Mesendoderm (in vitro differentiated cells): ENCODE measurements at regions not wholly inside any gene's neighbourhood (a gene's known extent, or its start where the extent isn't known, plus 50 kb on each side); places are given as distances from the start of the nearest gene placed in this dataset.

Source experiments
- DNase-seq: peaks from one replicate; pipeline ENCODE4 v3.0.0; 2013
- H2AK5ac ChIP-seq: 2 replicates; pipeline ENCODE4 v1.6.1; 2013; ENCODE audit warnings: low read length, inconsistent platforms
- H2BK120ac ChIP-seq: 2 replicates; pipeline ENCODE4 v1.6.1; 2013; ENCODE audit warnings: low read depth, mild to moderate bottlenecking, low read length, moderate library complexity, mixed read lengths
- H2BK15ac ChIP-seq: replicated peaks from 2 replicates; pipeline ENCODE4 v1.6.1; 2013; ENCODE audit warnings: low read depth, mild to moderate bottlenecking, moderate library complexity
- H2BK5ac ChIP-seq: 2 replicates; pipeline ENCODE4 v1.6.1; 2013; ENCODE audit warnings: low read length, inconsistent platforms
- H3K18ac ChIP-seq: 2 replicates; pipeline ENCODE4 v1.6.1; 2013; ENCODE audit warnings: mild to moderate bottlenecking, low read length, mixed read lengths
- H3K23ac ChIP-seq: one replicate; pipeline ENCODE4 v1.6.1; 2013; ENCODE audit warnings: low read length
- H3K27ac ChIP-seq: 2 replicates; pipeline ENCODE4 v1.5.1; 2013; ENCODE audit warnings: low read depth, mild to moderate bottlenecking, inconsistent platforms, low read length, moderate library complexity
- H3K27me3 ChIP-seq: 2 replicates; pipeline ENCODE4 v1.6.1; 2013; ENCODE audit warnings: low read length, control low read depth, mild to moderate bottlenecking, inconsistent platforms; ENCODE audit not compliant: insufficient read depth, poor library complexity
- H3K36me3 ChIP-seq: 2 replicates; pipeline ENCODE4 v1.6.1; 2013; ENCODE audit warnings: low read length, inconsistent platforms; ENCODE audit not compliant: control insufficient read depth, insufficient read depth
- H3K4ac ChIP-seq: one replicate; pipeline ENCODE4 v1.6.1; 2013; ENCODE audit warnings: low read depth, mild to moderate bottlenecking, low read length, moderate library complexity
- H3K4me1 ChIP-seq: 2 replicates; pipeline ENCODE4 v1.6.1; 2013; ENCODE audit warnings: low read depth, low read length, inconsistent platforms; ENCODE audit not compliant: control insufficient read depth
- H3K4me2 ChIP-seq: 2 replicates; pipeline ENCODE4 v1.6.1; 2013; ENCODE audit warnings: low read length
- H3K4me3 ChIP-seq: 2 replicates; pipeline ENCODE4 v1.5.1; 2013; ENCODE audit warnings: mild to moderate bottlenecking, low read length
- H3K56ac ChIP-seq: one replicate; pipeline ENCODE4 v1.6.1; 2013; ENCODE audit warnings: low read length
- H3K79me1 ChIP-seq: 2 replicates; pipeline ENCODE4 v1.6.1; 2013; ENCODE audit warnings: low read length, inconsistent platforms
- H3K79me2 ChIP-seq: 2 replicates; pipeline ENCODE4 v1.6.1; 2013; ENCODE audit warnings: mild to moderate bottlenecking, low read length; ENCODE audit not compliant: control insufficient read depth, insufficient read depth
- H3K9ac ChIP-seq: 2 replicates; pipeline ENCODE4 v1.6.1; 2013; ENCODE audit warnings: low read length, inconsistent platforms
- H4K5ac ChIP-seq: one replicate; pipeline ENCODE4 v1.6.1; 2013; ENCODE audit warnings: low read length
- H4K8ac ChIP-seq: one replicate; pipeline ENCODE4 v1.6.1; 2013; ENCODE audit warnings: low read depth, mild to moderate bottlenecking, control low read depth, low read length, moderate library complexity
- WGBS: extraction: QIAGEN DNeasy Blood & Tissue Kit; methylation state at CpG from one replicate; pipeline ENCODE4 v1.1.7; 2013; ENCODE audit warnings: low lambda C conversion rate, missing lambda C conversion rate; ENCODE audit not compliant: insufficient coverage; ENCODE audit errors: extremely low coverage; 5-methylcytosine and 5-hydroxymethylcytosine counted together

DNA sequence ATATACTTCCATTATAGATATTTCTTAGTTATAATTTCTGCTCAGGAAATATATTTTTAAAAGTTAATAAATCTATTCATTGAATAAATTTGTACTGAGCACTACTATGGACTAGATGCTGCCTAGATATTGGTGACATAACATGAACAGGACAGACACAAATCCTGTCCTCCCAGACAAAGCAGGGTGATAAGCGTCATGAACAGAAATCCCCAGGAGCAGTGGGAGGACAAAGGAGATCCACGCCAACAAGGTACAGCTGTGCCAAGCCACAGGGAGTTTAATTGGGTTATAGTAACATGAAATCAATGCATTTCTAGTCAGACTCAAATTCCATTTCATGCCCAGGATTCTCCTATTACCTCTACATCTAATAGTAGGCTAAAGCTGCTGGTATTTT is 171.8 kb upstream of the CPNE8 start:
- H3K27me3 ChIP-seq, result no peaks in the 10 kb centered on the region
- no peak overlapping the region for H3K27ac ChIP-seq
- no peak overlapping the region for H2BK5ac ChIP-seq
- H3K79me2 ChIP-seq, result no peaks in the 10 kb centered on the region
- H3K4me2 ChIP-seq, result no peak overlapping the region
- H3K36me3 ChIP-seq, result no peaks in the 10 kb centered on the region
- H3K4ac ChIP-seq, result no peak overlapping the region
- no peak overlapping the region for H2BK120ac ChIP-seq
- H3K79me1 ChIP-seq, result no peaks in the 10 kb centered on the region
- H3K56ac ChIP-seq, result no peak overlapping the region
- DNase-seq, result no peak
- no peaks in the 10 kb centered on the region for H3K4me1 ChIP-seq
- no CpG with 5 or more reads among the region's 2 CpGs for WGBS
- no peak overlapping the region for H4K5ac ChIP-seq
- no peak overlapping the region for H3K9ac ChIP-seq
- no peak overlapping the region for H3K18ac ChIP-seq
- H3K4me3 ChIP-seq, result no peak overlapping the region
- no peak overlapping the region for H3K23ac ChIP-seq
- H4K8ac ChIP-seq, result no peak overlapping the region
- no peak overlapping the region for H2AK5ac ChIP-seq
- no peak overlapping the region for H2BK15ac ChIP-seq

DNA sequence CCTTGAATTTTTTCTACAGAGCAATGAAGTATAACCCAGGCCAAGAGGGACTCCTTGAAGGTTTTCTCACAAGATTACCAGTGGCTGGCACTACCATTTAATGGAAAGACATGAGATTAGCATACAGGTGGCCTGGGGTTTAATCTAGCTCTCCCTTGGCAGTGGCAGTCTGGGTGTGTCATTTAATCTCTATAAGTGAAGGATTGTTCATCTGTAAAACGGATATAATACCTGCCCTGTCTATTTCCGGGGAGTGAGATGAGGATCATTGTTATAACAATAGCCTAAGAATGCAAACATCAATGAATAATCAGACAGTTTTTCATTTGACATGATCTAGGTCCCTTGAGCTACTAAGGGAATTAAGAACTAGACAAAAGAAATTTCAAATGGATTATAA is 168.7 kb upstream of the CPNE8 start:
- H3K4me1 ChIP-seq, result no peaks in the 10 kb centered on the region
- no CpG with 5 or more reads among the region's 2 CpGs for WGBS
- no peak overlapping the region for H3K56ac ChIP-seq
- no peak for DNase-seq
- no peak overlapping the region for H3K9ac ChIP-seq
- H3K4ac ChIP-seq, result no peak overlapping the region
- no peak overlapping the region for H2BK15ac ChIP-seq
- no peaks in the 10 kb centered on the region for H3K27me3 ChIP-seq
- H3K27ac ChIP-seq, result no peak overlapping the region
- no peak overlapping the region for H3K23ac ChIP-seq
- no peak overlapping the region for H4K5ac ChIP-seq
- no peak overlapping the region for H2AK5ac ChIP-seq
- H4K8ac ChIP-seq, result no peak overlapping the region
- H2BK120ac ChIP-seq, result no peak overlapping the region
- no peak overlapping the region for H3K18ac ChIP-seq
- H3K79me2 ChIP-seq, result no peaks in the 10 kb centered on the region
- no peak overlapping the region for H2BK5ac ChIP-seq
- no peak overlapping the region for H3K4me3 ChIP-seq
- H3K4me2 ChIP-seq, result no peak overlapping the region
- no peaks in the 10 kb centered on the region for H3K79me1 ChIP-seq
- H3K36me3 ChIP-seq, result no peaks in the 10 kb centered on the region

DNA sequence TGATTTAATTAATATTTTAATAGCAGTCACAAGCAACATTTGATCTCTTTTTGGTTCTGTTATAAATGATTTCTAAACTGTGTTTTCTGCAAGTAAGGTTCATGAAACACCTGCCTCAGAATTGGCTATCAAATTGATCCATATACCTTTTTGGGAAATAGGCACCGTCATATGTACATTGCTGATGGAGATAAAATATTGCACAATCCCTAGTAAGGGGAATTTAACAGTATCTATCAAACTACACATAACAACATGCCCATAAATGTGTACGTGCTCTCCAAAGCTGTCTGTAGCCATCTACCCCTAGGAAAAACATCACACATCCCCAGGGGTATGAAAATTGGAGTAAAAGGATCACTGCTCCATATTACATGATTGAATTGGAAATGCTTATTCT is 167.3 kb upstream of the CPNE8 start:
- H3K4me2 ChIP-seq, result no peak overlapping the region
- no peak overlapping the region for H4K5ac ChIP-seq
- no peak overlapping the region for H2AK5ac ChIP-seq
- no peak overlapping the region for H2BK5ac ChIP-seq
- no peak overlapping the region for H3K18ac ChIP-seq
- no peaks in the 10 kb centered on the region for H3K36me3 ChIP-seq
- H3K4me3 ChIP-seq, result no peak overlapping the region
- no peak overlapping the region for H3K56ac ChIP-seq
- no CpG with 5 or more reads among the region's 2 CpGs for WGBS
- H3K27me3 ChIP-seq, result no peaks in the 10 kb centered on the region
- H2BK15ac ChIP-seq, result no peak overlapping the region
- no peak overlapping the region for H3K27ac ChIP-seq
- H3K9ac ChIP-seq, result no peak overlapping the region
- no peak overlapping the region for H3K23ac ChIP-seq
- H2BK120ac ChIP-seq, result no peak overlapping the region
- no peak overlapping the region for H3K4ac ChIP-seq
- H3K4me1 ChIP-seq, result no peaks in the 10 kb centered on the region
- DNase-seq, result no peak
- no peak overlapping the region for H4K8ac ChIP-seq
- no peaks in the 10 kb centered on the region for H3K79me2 ChIP-seq
- H3K79me1 ChIP-seq, result no peaks in the 10 kb centered on the region

GRCh38 chr12:39071611-39072010 is 166.2 kb upstream of the CPNE8 start:
- Histone ChIP-seq H2BK15ac (no peak overlapping the region), H3K27ac (no peak overlapping the region), H3K56ac (no peak overlapping the region), H2BK120ac (no peak overlapping the region), H4K8ac (no peak overlapping the region), H3K18ac (no peak overlapping the region), H3K9ac (no peak overlapping the region), H3K4me2 (no peak overlapping the region), H3K4me1 (no peaks in the 10 kb centered on the region), H4K5ac (no peak overlapping the region), H3K79me1 (no peaks in the 10 kb centered on the region), H3K36me3 (no peaks in the 10 kb centered on the region), H3K4me3 (no peak overlapping the region), H3K79me2 (no peaks in the 10 kb centered on the region), H2BK5ac (no peak overlapping the region), H3K4ac (no peak overlapping the region), H2AK5ac (no peak overlapping the region), H3K27me3 (no peaks in the 10 kb centered on the region), H3K23ac (no peak overlapping the region)
- no peak for DNase-seq
- no CpG with 5 or more reads among the region's 4 CpGs for WGBS

DNA sequence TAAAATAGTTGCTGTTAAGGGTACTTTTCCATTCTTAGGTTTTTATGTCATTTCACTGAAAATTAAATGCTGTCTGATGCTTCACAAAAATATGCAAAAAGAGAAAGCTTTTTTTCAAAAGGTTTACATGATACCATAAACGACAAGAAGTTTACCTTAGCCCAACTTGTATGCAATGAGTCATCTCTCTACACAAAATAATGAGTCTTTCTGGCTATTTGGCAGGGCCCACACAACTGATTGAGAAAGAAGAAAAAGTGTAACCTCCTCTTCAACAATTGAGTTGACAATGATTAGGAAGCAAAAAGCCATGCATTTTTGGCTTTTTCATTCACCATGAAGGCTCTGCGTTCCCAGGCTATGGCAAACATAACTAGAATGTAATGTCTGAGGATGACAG is 165.4 kb upstream of the CPNE8 start:
- DNase-seq, result no peak
- no peak overlapping the region for H3K56ac ChIP-seq
- H3K79me1 ChIP-seq, result no peaks in the 10 kb centered on the region
- H2AK5ac ChIP-seq, result no peak overlapping the region
- H3K4me2 ChIP-seq, result no peak overlapping the region
- no peak overlapping the region for H3K27ac ChIP-seq
- H3K4me3 ChIP-seq, result no peak overlapping the region
- H4K5ac ChIP-seq, result no peak overlapping the region
- no peak overlapping the region for H4K8ac ChIP-seq
- no peak overlapping the region for H3K9ac ChIP-seq
- H3K23ac ChIP-seq, result no peak overlapping the region
- H3K36me3 ChIP-seq, result no peaks in the 10 kb centered on the region
- no peak overlapping the region for H3K18ac ChIP-seq
- no peak overlapping the region for H2BK120ac ChIP-seq
- H3K4ac ChIP-seq, result no peak overlapping the region
- WGBS, result no CpG with 5 or more reads among the region's 2 CpGs
- H2BK15ac ChIP-seq, result no peak overlapping the region
- no peaks in the 10 kb centered on the region for H3K27me3 ChIP-seq
- no peak overlapping the region for H2BK5ac ChIP-seq
- H3K4me1 ChIP-seq, result no peaks in the 10 kb centered on the region
- no peaks in the 10 kb centered on the region for H3K79me2 ChIP-seq

DNA sequence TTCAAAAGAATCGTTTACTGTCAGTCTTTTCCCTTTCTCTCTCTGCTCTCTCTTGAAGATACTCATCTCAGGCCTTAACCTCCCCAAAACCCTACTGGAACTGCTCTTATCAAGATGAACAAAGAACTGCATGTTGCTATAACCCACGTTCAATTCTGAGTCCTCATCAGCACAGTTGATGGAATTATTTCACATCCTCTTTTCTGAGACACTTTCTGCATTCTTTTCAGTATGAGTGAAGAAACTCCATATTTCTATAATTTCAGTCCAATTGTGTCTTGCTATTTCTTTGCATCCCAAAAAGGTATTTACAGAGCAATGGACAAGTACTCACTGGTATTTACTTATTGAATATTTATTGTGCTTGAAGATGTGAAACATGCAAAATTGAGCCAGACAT is 160.1 kb upstream of the CPNE8 start:
- Histone ChIP-seq H4K8ac (no peak overlapping the region), H2BK120ac (no peak overlapping the region), H3K4me3 (no peak overlapping the region), H3K23ac (no peak overlapping the region), H3K36me3 (no peaks in the 10 kb centered on the region), H4K5ac (no peak overlapping the region), H3K56ac (no peak overlapping the region), H3K4me1 (no peaks in the 10 kb centered on the region), H3K79me2 (no peaks in the 10 kb centered on the region), H2BK5ac (no peak overlapping the region), H3K79me1 (no peaks in the 10 kb centered on the region), H3K27ac (no peak overlapping the region), H3K27me3 (no peaks in the 10 kb centered on the region), H3K18ac (no peak overlapping the region), H3K4ac (no peak overlapping the region), H3K4me2 (no peak overlapping the region), H2AK5ac (no peak overlapping the region), H2BK15ac (no peak overlapping the region), H3K9ac (no peak overlapping the region)
- 100% methylated on average over 1 of the region's 2 CpGs for WGBS
- DNase-seq, result no peak
